Activated CD4-positive, alpha-beta memory T cell treated with anti-CD3 and anti-CD28 coated beads for 36 hours (primary cell): ENCODE measurements at regions not wholly inside any gene's neighbourhood (a gene's known extent, or its start where the extent isn't known, plus 50 kb on each side); places are given as distances from the start of the nearest gene placed in this dataset.
A peak's percentile ranks its signal among the peaks of the same experiment; 100 is the strongest.

Source experiments
- CTCF ChIA-PET: fragments of 350-600 bp; sonication (Branson Sonifier 250); formaldehyde crosslinking; loops from one replicate; lab custom pipeline; 2021; ENCODE audit warnings: antibody characterized with exemption, inconsistent platforms; lab: Charles Lee
- POLR2A ChIA-PET: fragments of 350-600 bp; sonication (Branson Sonifier 250); formaldehyde crosslinking; loops from one replicate; lab custom pipeline; 2021; ENCODE audit warnings: antibody characterized with exemption; lab: Charles Lee
- DNase-seq: peaks from one replicate; pipeline ENCODE4 v3.0.0-alpha.2; 2020
- H3K27ac Mint-ChIP-seq: one replicate; pipeline ENCODE4 v1.8.0; 2021; ENCODE audit warnings: mixed read lengths
- H3K27me3 Mint-ChIP-seq: one replicate; pipeline ENCODE4 v1.8.0; 2021; ENCODE audit warnings: mixed read lengths
- H3K36me3 Mint-ChIP-seq: one replicate; pipeline ENCODE4 v1.8.0; 2021; ENCODE audit warnings: mixed read lengths
- H3K4me1 Mint-ChIP-seq: one replicate; pipeline ENCODE4 v1.8.0; 2021; ENCODE audit warnings: low read depth, mixed read lengths
- H3K4me3 Mint-ChIP-seq: one replicate; pipeline ENCODE4 v1.8.0; 2021; ENCODE audit warnings: mild to moderate bottlenecking, mixed read lengths
- H3K9me3 Mint-ChIP-seq: one replicate; pipeline ENCODE4 v1.8.0; 2021; ENCODE audit warnings: mixed read lengths
- intact Hi-C: fragments of 100-400 bp; cut with micrococcal nuclease; formaldehyde crosslinking; loops from one replicate; pipeline ENCODE4 v1.15.1; 2023

DNA sequence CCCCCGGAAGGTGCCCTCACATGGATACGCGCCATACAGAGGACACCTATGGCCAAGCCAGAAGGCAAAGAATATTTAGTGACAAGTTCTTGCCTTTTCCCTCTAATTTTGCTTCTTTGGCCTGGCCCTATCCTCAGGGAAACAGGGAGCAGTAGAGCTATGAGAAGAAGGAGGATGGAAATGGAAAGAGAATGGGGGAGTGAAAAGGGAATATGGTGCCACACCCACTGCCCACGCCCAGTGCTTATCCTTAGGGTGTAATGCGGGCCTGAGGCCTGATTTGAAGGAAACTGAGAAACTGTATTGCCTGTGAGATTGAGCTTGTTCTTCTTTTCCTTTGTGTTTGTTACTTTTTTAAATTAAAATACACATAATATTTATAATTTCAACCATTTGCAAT is 255.1 kb downstream of the HS3ST3A1 start:
- H3K27me3 Mint-ChIP-seq = peaks cover 9% of the 10 kb centered on the region
- no peak overlapping the region for H3K4me3 Mint-ChIP-seq
- no peak overlapping the region for H3K27ac Mint-ChIP-seq
- ChIA-PET CTCF (no interaction called here), POLR2A (no interaction called here)
- peaks cover 16% of the 10 kb centered on the region for H3K4me1 Mint-ChIP-seq
- H3K9me3 Mint-ChIP-seq = peaks cover 6% of the 10 kb centered on the region
- H3K36me3 Mint-ChIP-seq = no peaks in the 10 kb centered on the region
- intact Hi-C loops = loop anchor here (5.0 kb wide), 2 partner anchors 329 to 956 kb away; partner anchors contain the start of genes ELAC2 and HS3ST3B1
- DNase-seq = no peak

DNA sequence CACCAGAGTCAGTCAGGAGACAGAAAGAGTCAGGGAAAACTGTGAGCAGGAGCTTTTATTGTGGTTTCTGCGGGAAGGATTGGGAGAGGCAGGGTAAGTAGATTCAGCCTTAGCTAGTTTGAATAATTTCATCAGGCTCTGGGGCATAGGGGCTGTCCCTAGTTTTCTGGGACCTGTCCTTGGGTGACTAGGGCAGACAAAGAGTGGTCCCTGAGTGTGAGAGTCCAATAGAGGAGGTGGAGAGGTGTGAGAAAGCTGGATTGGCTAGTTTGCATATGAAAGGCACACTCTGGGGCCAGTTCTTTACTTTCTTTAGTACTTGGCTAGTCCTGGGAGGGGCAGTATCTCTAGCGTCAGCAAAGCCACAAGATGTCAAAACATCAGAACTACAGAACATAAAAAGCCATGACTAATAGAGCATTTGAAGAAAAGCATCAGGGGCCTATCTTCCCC is 255.6 kb downstream of the HS3ST3A1 start:
- H3K4me3 Mint-ChIP-seq = no peak overlapping the region
- peaks cover 9% of the 10 kb centered on the region for H3K27me3 Mint-ChIP-seq
- peaks cover 16% of the 10 kb centered on the region for H3K4me1 Mint-ChIP-seq
- H3K36me3 Mint-ChIP-seq = no peaks in the 10 kb centered on the region
- intact Hi-C loops = loop anchor here (5.0 kb wide), 2 partner anchors 329 to 956 kb away; partner anchors contain the start of genes ELAC2 and HS3ST3B1
- no peak overlapping the region for H3K27ac Mint-ChIP-seq
- ChIA-PET CTCF (no interaction called here), POLR2A (no interaction called here)
- H3K9me3 Mint-ChIP-seq = peaks cover 6% of the 10 kb centered on the region
- DNase-seq = peak; percentile 11

DNA sequence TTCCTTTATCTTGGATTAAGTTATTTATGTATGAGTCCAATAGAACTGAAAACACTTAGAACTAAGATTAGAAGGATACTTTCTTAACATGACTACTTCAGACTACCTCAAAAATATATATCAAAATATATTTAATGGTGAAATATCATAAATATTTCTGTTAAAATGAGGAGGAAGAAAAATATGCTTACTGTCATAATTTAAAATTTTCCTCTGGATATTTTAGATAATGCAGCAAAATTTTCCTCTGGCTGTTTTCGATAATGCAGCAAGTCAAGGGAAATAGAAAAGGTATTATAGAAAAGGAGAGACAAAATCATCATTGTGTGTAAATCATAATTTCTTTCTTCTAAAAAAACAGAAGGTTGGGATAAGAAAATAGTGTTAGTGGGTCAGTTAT is 263.3 kb downstream of the HS3ST3A1 start:
- no peaks in the 10 kb centered on the region for H3K36me3 Mint-ChIP-seq
- H3K27me3 Mint-ChIP-seq = peaks cover 33% of the 10 kb centered on the region
- CTCF ChIA-PET = interaction anchor here (1.0 kb wide), 1 partner anchor 307 kb away, joined by 5 read pairs; no protein-coding TSS in a partner anchor
- H3K27ac Mint-ChIP-seq = no peak overlapping the region
- DNase-seq = no peak
- intact Hi-C loops = loop anchor here (5.0 kb wide), 1 partner anchor 306 kb away; no protein-coding TSS in a partner anchor
- H3K4me3 Mint-ChIP-seq = no peak overlapping the region
- H3K9me3 Mint-ChIP-seq = no peaks in the 10 kb centered on the region
- peaks cover 4% of the 10 kb centered on the region for H3K4me1 Mint-ChIP-seq
- POLR2A ChIA-PET = no interaction called here

DNA sequence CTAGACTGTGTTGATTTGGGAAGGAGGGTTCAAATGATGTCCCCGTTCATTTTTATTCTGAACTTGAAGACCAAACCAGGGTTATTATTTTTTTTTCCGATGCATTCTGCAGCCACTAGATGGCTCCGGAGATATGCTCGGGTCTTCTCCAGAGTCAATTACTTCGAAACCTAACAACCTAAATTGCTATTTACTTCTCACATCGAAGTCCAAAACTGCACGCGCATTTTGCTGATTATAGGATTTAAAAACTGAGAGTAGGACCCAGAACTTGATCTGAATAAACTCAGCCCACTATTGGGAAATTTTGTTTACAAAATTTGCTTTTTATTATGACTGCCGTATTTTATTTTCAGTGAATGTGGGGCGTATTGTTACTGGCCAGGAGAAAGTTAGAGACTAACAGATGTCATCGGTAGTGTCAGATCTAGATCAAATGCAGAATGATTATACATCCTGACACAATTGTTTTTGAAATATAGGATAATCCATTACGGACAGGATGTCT is 263.8 kb downstream of the HS3ST3A1 start:
- H3K27ac Mint-ChIP-seq = no peak overlapping the region
- H3K4me3 Mint-ChIP-seq = no peak overlapping the region
- ChIA-PET POLR2A (no interaction called here), CTCF (interaction anchor here (1.0 kb wide), 3 partner anchors 11 to 307 kb away, joined by 3 to 5 read pairs (median 3); no protein-coding TSS in a partner anchor)
- H3K36me3 Mint-ChIP-seq = no peaks in the 10 kb centered on the region
- peak; percentile 14 for DNase-seq
- peaks cover 33% of the 10 kb centered on the region for H3K27me3 Mint-ChIP-seq
- intact Hi-C loops = loop anchor here (2.0 to 5.0 kb wide), 3 partner anchors 257 to 1589 kb away; no protein-coding TSS in a partner anchor
- peaks cover 4% of the 10 kb centered on the region for H3K4me1 Mint-ChIP-seq
- H3K9me3 Mint-ChIP-seq = no peaks in the 10 kb centered on the region

DNA sequence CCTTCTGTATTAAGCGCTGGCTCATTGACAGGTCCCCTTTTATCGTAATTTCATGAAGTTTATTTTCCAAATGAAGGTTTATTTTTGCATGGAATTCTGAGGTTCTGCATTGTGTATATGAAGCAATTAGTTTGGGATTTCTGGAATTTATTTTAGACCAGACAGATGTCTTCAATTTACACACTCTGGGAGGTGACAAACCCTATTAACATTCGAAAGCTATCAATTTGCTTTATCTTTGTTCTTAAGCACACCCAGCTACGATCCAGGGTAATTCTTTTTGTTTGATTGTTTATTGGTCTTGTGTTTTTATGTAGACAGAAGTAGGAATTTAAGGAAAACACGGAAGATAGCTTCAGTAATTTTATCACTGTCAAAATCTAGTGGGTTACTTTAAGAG is 264.6 kb downstream of the HS3ST3A1 start:
- ChIA-PET CTCF (interaction anchor here (0.9 to 1.1 kb wide), 4 partner anchors 9 to 1834 kb away, joined by 3 read pairs; no protein-coding TSS in a partner anchor), POLR2A (no interaction called here)
- DNase-seq = no peak
- H3K27ac Mint-ChIP-seq = no peak overlapping the region
- no peaks in the 10 kb centered on the region for H3K36me3 Mint-ChIP-seq
- H3K4me1 Mint-ChIP-seq = peaks cover 4% of the 10 kb centered on the region
- H3K9me3 Mint-ChIP-seq = no peaks in the 10 kb centered on the region
- H3K4me3 Mint-ChIP-seq = no peak overlapping the region
- intact Hi-C loops = loop anchor here (2.0 to 5.0 kb wide), 3 partner anchors 258 to 1590 kb away; no protein-coding TSS in a partner anchor
- H3K27me3 Mint-ChIP-seq = peaks cover 33% of the 10 kb centered on the region

DNA sequence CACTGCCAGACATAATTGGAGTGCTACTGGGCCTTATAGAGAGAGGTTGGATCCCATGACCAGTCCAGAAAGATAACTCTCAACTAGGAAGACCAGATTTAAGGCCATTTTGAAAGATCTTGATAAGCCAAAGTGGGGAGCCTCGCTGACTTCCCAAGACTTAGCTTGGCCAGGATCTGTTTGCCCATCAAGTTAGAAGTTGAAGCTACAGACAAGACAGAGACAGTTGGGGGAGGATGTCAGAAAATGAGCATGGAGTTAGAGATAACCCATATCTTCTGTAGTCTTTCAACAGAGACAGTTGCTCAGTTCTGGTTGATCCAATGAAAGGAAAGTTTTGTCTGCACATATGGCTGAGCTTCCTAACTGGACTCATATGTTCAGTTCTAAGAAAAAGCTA is 267.4 kb downstream of the HS3ST3A1 start:
- H3K4me3 Mint-ChIP-seq = no peak overlapping the region
- no peaks in the 10 kb centered on the region for H3K36me3 Mint-ChIP-seq
- peaks cover 4% of the 10 kb centered on the region for H3K4me1 Mint-ChIP-seq
- H3K27ac Mint-ChIP-seq = no peak overlapping the region
- intact Hi-C loops = no loop called here
- ChIA-PET CTCF (no interaction called here), POLR2A (no interaction called here)
- H3K9me3 Mint-ChIP-seq = no peaks in the 10 kb centered on the region
- DNase-seq = no peak
- H3K27me3 Mint-ChIP-seq = peaks cover 24% of the 10 kb centered on the region

DNA sequence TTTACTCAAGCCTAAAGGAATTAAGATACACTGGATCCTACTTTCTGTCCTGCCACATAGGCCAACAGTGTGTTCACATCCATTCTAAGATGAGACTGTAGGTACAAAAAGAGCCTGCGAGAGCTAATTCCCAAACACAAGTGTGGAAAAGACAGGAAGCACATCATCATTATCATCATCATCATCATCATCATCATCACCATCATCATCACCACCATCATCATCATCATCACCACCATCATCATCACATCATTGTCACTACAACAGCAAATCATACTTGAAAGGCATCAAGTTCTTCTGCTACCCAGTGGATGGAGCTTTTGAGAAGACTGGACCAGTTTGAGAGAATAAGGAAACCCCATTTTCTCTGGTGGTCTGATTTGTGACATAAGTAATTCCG is 268.1 kb downstream of the HS3ST3A1 start:
- intact Hi-C loops = no loop called here

DNA sequence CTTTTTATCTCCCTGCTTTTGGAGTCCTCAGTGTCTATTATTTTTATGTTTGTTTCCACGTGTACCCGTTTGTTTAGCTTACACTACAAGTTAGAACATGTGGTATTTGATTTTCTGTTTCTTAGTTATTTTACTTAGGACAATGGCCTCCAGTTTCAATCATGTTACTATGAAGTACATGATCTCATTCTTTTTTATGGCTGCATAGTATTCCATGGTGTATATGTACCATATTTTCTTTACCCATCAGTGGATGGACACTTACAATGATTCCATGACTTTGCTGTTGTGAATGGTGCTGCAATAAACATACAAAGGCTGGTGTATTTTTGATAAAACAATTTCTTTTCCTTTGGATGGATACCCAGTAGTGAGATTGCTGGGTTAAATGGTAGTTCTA is 269.5 kb downstream of the HS3ST3A1 start:
- ChIA-PET CTCF (no interaction called here), POLR2A (no interaction called here)
- DNase-seq = no peak
- Mint-ChIP-seq H3K4me3 (no peak overlapping the region), H3K27me3 (peaks cover 13% of the 10 kb centered on the region), H3K4me1 (no peaks in the 10 kb centered on the region), H3K36me3 (no peaks in the 10 kb centered on the region), H3K27ac (no peak overlapping the region), H3K9me3 (no peaks in the 10 kb centered on the region)
- intact Hi-C loops = no loop called here

More for the DNA sequence above, 268.1 kb downstream of the HS3ST3A1 start:
- POLR2A ChIA-PET = no interaction called here
- CTCF ChIA-PET = no interaction called here
- Mint-ChIP-seq H3K4me3 (no peak overlapping the region), H3K4me1 (peaks cover 4% of the 10 kb centered on the region), H3K27ac (no peak overlapping the region), H3K27me3 (peaks cover 24% of the 10 kb centered on the region), H3K9me3 (no peaks in the 10 kb centered on the region), H3K36me3 (no peaks in the 10 kb centered on the region)
- no peak for DNase-seq

DNA sequence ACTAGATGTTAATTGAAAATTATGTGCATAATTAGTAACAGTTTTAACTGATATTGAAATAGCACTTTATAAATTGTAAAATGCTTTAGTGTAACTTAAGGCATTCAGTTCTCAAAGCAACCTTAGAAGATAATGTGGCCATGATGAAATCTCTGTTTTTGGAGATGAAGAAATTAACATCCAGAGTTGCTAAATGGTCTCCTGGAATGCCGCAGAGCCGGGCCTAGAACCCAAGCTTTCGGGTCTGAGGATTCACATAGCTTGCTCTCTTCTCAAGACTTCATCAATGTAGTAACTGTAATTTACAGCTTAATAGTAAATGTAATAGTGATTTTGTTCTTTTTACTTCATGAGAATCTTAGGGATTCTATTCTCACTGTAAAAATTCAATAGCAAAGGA is 272.3 kb downstream of the HS3ST3A1 start:
- H3K27me3 Mint-ChIP-seq = peaks cover 5% of the 10 kb centered on the region
- no peak overlapping the region for H3K27ac Mint-ChIP-seq
- H3K36me3 Mint-ChIP-seq = no peaks in the 10 kb centered on the region
- CTCF ChIA-PET = no interaction called here
- intact Hi-C loops = no loop called here
- POLR2A ChIA-PET = no interaction called here
- no peak for DNase-seq
- H3K4me1 Mint-ChIP-seq = no peaks in the 10 kb centered on the region
- H3K9me3 Mint-ChIP-seq = no peaks in the 10 kb centered on the region
- no peak overlapping the region for H3K4me3 Mint-ChIP-seq

DNA sequence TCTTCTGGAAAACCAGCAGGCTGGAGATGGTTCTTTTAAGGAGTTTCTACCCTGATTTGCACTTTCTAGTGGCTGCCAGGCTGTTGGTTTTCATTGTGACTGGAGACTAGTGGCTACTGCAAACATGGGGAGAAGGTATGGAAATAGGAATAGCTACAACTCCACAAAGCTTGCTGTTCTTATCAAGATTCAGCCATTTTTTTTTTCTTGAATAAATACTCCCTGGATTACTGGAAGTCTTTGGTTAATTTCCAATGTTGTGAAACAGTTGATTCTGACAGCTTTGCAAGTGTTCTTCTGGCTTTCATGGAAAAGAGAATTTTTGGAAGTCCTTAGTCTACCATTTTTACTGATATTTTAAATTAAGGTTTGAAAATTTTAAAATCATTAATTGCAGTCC is 277.7 kb downstream of the HS3ST3A1 start:
- Mint-ChIP-seq H3K4me1 (no peaks in the 10 kb centered on the region), H3K36me3 (no peaks in the 10 kb centered on the region), H3K9me3 (no peaks in the 10 kb centered on the region), H3K27ac (no peak overlapping the region), H3K27me3 (peaks cover 6% of the 10 kb centered on the region), H3K4me3 (no peak overlapping the region)
- intact Hi-C loops = no loop called here
- no peak for DNase-seq
- ChIA-PET CTCF (interaction anchor here (0.9 kb wide), 1 partner anchor 13 kb away, joined by 3 read pairs; no protein-coding TSS in a partner anchor), POLR2A (interaction anchor here (0.6 kb wide), 1 partner anchor 1093 kb away, joined by 3 read pairs; no protein-coding TSS in a partner anchor)

DNA sequence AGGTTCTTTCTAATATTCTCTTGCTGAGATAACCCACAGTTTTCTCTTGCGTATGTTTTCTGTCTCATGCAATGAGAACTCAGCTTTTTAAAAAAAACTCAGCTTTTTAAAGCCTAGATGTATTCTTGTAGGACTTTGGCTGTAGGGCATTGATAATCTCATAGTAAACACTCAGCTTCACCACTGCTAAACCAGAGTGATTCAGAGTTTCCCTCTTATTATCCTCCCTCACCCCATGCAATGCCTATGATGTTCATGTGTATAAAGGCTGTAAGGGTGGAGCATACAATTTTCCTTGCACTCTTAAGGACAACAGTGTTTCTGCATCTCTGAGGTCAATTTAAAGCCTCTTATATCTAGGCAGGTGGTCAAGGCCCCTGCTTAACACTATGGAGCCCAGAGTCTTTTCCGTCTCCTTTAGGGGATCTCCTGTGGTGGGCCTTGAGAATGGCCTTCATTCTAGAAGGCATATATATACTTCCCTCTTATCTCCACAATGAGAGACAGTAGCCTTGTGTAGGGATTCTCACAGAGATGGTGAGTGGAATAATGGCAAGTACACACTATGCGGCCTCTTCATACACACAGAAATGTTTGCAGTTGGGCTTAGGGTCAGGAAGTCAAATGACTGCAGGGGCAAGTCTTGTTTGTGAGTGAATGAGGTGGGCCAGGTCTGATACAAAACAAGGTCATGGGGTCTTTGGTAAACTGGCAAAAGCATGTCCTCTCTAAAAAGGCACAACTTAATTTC is 279.6 kb downstream of the HS3ST3A1 start:
- no peak overlapping the region for H3K4me3 Mint-ChIP-seq
- intact Hi-C loops = no loop called here
- H3K27ac Mint-ChIP-seq = no peak overlapping the region
- CTCF ChIA-PET = no interaction called here
- H3K9me3 Mint-ChIP-seq = no peaks in the 10 kb centered on the region
- H3K36me3 Mint-ChIP-seq = no peaks in the 10 kb centered on the region
- H3K27me3 Mint-ChIP-seq = peaks cover 7% of the 10 kb centered on the region
- no peaks in the 10 kb centered on the region for H3K4me1 Mint-ChIP-seq
- POLR2A ChIA-PET = no interaction called here
- no peak for DNase-seq

DNA sequence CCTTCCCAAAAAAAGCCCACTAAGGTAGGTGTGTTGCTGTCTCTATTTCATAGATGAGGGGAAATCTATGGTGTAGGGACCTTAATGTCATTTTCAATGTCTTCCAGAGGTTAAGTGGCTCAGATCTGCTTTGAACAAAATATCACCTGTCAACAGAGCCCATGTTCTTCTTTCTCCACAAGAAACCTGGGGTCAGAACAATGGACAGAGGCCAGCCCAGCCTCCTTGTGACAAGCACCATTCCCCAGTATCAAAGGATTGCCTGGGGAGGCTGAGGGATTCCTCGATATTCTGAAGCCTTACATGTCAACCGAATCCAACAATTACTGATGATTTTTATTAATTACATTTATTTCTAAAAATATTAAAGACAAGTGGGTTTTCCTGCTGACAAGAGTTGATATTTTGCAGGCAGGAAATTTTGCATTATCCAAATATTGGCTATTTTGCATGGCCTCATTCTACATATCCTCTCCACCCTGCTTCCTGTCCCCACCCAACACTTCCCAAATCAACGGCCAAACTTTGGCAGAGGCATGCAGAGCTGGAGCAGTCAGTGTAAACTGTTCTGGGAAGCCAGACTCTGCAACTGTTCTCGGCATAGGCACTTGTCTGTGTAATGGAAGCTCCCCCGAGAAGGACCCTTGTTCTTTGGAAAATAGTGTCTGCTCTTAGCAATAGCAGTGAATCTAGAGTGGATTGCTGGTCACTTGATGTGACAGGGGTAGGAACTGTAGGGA is 281.5 kb downstream of the HS3ST3A1 start:
- H3K36me3 Mint-ChIP-seq = no peaks in the 10 kb centered on the region
- H3K27ac Mint-ChIP-seq = no peak overlapping the region
- ChIA-PET CTCF (no interaction called here), POLR2A (interaction anchor here (0.7 kb wide), 1 partner anchor 1836 kb away, joined by 3 read pairs; no protein-coding TSS in a partner anchor)
- peaks cover 7% of the 10 kb centered on the region for H3K27me3 Mint-ChIP-seq
- intact Hi-C loops = no loop called here
- H3K9me3 Mint-ChIP-seq = no peaks in the 10 kb centered on the region
- H3K4me1 Mint-ChIP-seq = no peaks in the 10 kb centered on the region
- no peak for DNase-seq
- no peak overlapping the region for H3K4me3 Mint-ChIP-seq
